Central memory CD4-positive, alpha-beta T cell (primary cell): ENCODE measurements at regions not wholly inside any gene's neighbourhood (a gene's known extent, or its start where the extent isn't known, plus 50 kb on each side); places are given as distances from the start of the nearest gene placed in this dataset.
"Not testable (repeated sequence)": the region's sequence is repeated elsewhere in the genome, so short reads cannot be mapped to it uniquely, and the experiment has no call there.

Source experiments
- DNase-seq: peaks from one replicate; pipeline ENCODE4 v3.0.0; 2022

- DNase-seq = no peak
Observed at GRCh38 chr4:1589098-1589497, 95.0 kb downstream of the FAM53A start.

GRCh38 chr4:1588306-1588705, 95.8 kb downstream of the FAM53A start:
- DNase-seq = no peak

- no peak for DNase-seq
Observed at GRCh38 chr4:1584498-1584897, 99.6 kb downstream of the FAM53A start.

- no peak for DNase-seq
Observed at GRCh38 chr4:1583859-1584258, 100.3 kb downstream of the FAM53A start.

GRCh38 chr4:1583051-1583785, 100.9 kb downstream of the FAM53A start:
- DNase-seq = no peak

GRCh38 chr4:1582227-1582626, 101.9 kb downstream of the FAM53A start:
- DNase-seq = no peak

GRCh38 chr4:1581164-1581894, 102.8 kb downstream of the FAM53A start:
- DNase-seq = peak; percentile 90

GRCh38 chr4:1580692-1581012, 103.5 kb downstream of the FAM53A start:
- DNase-seq = not testable (repeated sequence)

- DNase-seq = peak; percentile 92
Observed at GRCh38 chr4:1579901-1580691, 104.0 kb downstream of the FAM53A start.

GRCh38 chr4:1579001-1579900, 104.9 kb downstream of the FAM53A start:
- peak; percentile 73 for DNase-seq

GRCh38 chr4:1578251-1578773, 105.8 kb downstream of the FAM53A start:
- no peak for DNase-seq

GRCh38 chr4:1577822-1578217, 106.3 kb downstream of the FAM53A start:
- no peak for DNase-seq

- no peak for DNase-seq
Observed at GRCh38 chr4:1576961-1577821, 106.9 kb downstream of the FAM53A start.

GRCh38 chr4:1576304-1576960, 107.7 kb downstream of the FAM53A start:
- no peak for DNase-seq

- DNase-seq = no peak
Observed at GRCh38 chr4:1575418-1576303, 108.5 kb downstream of the FAM53A start.

GRCh38 chr4:1574601-1575417, 109.3 kb downstream of the FAM53A start:
- no peak for DNase-seq

- DNase-seq = no peak
Observed at GRCh38 chr4:1573830-1574459, 110.2 kb downstream of the FAM53A start.
